HepG2 (cell line): ENCODE measurements at regions not wholly inside any gene's neighbourhood (a gene's known extent, or its start where the extent isn't known, plus 50 kb on each side); places are given as distances from the start of the nearest gene placed in this dataset.

Experiments
- ATRX ChIP-seq: sonication (generic); formaldehyde crosslinking; IDR thresholded peaks from 2 replicates; pipeline ENCODE4 v1.4.0; 2020; ENCODE audit warnings: missing genetic modification reagents, borderline replicate concordance
- BRCA1 ChIP-seq: sonication (generic); formaldehyde crosslinking; IDR thresholded peaks from 2 replicates; pipeline ENCODE4 v1.4.0; 2020; ENCODE audit warnings: missing genetic modification reagents
- ELF4 ChIP-seq: sonication (generic); formaldehyde crosslinking; IDR thresholded peaks from 2 replicates; pipeline ENCODE4 v1.5.0; 2020; ENCODE audit warnings: missing genetic modification reagents, mild to moderate bottlenecking, moderate library complexity, borderline replicate concordance
- ESRRA ChIP-seq: sonication (generic); formaldehyde crosslinking; IDR thresholded peaks from 2 replicates; pipeline ENCODE4 v1.5.1; 2020; ENCODE audit warnings: mild to moderate bottlenecking, low read depth, missing genetic modification reagents
- JARID2 ChIP-seq: sonication (generic); formaldehyde crosslinking; IDR thresholded peaks from 2 replicates; pipeline ENCODE4 v1.8.1; 2023; ENCODE audit warnings: missing genetic modification reagents, inconsistent platforms; ENCODE audit not compliant: insufficient replicate concordance
- KAT2B ChIP-seq: fragments of 150-350 bp; IDR thresholded peaks from 2 replicates; pipeline ENCODE4 v1.6.1; 2014; ENCODE audit warnings: low read depth, low read length, borderline replicate concordance
- RORA ChIP-seq: sonication (generic); formaldehyde crosslinking; IDR thresholded peaks from 2 replicates; pipeline ENCODE4 v1.5.0; 2020; ENCODE audit warnings: mild to moderate bottlenecking, missing genetic modification reagents, moderate library complexity
- RXRB ChIP-seq: IDR thresholded peaks from 2 replicates; pipeline ENCODE4 v1.6.1; 2016; ENCODE audit warnings: borderline replicate concordance, missing genetic modification reagents, missing compliant biosample characterization
- SNAPC2 ChIP-seq: sonication (generic); formaldehyde crosslinking; IDR thresholded peaks from 2 replicates; pipeline ENCODE4 v1.8.1; 2022; ENCODE audit warnings: mild to moderate bottlenecking, missing genetic modification reagents
- SPEN ChIP-seq: sonication (generic); formaldehyde crosslinking; IDR thresholded peaks from 2 replicates; pipeline ENCODE4 v1.5.1; 2020; ENCODE audit warnings: low read depth, mild to moderate bottlenecking, missing genetic modification reagents
- TBX2 ChIP-seq: sonication (generic); formaldehyde crosslinking; IDR thresholded peaks from 2 replicates; pipeline ENCODE4 v1.5.0; 2020; ENCODE audit warnings: missing genetic modification reagents, mild to moderate bottlenecking, borderline replicate concordance
- TOPORS ChIP-seq: sonication (generic); formaldehyde crosslinking; IDR thresholded peaks from 2 replicates; pipeline ENCODE4 v1.8.0; 2023; ENCODE audit warnings: mild to moderate bottlenecking, missing genetic modification reagents
- ZNF326 ChIP-seq: sonication (generic); formaldehyde crosslinking; IDR thresholded peaks from 2 replicates; pipeline ENCODE4 v1.4.0; 2020; ENCODE audit warnings: missing genetic modification reagents, borderline replicate concordance
- ZSCAN31 ChIP-seq: sonication (generic); formaldehyde crosslinking; IDR thresholded peaks from 2 replicates; pipeline ENCODE4 v1.5.0; 2020; ENCODE audit warnings: low read depth, mild to moderate bottlenecking, missing genetic modification reagents
- TF ChIP-seq, protein P1 (sequence below): sonication (generic); formaldehyde crosslinking; IDR thresholded peaks from 2 replicates; pipeline ENCODE4 v1.4.0; 2020; ENCODE audit warnings: missing genetic modification reagents
- TF ChIP-seq, protein P2 (sequence below): sonication (generic); formaldehyde crosslinking; IDR thresholded peaks from 2 replicates; pipeline ENCODE4 v1.5.0; 2020; ENCODE audit warnings: missing genetic modification reagents
- TF ChIP-seq, protein P3 (sequence below), 2 experiments: sonication (generic) in 1 of 2; formaldehyde crosslinking in 1 of 2; IDR thresholded peaks; 2 replicates each; pipeline versions ENCODE4 v1.4.0 to v1.6.1; 2018 to 2020; ENCODE audit warnings: missing genetic modification reagents in 2 of 2, borderline replicate concordance in 1 of 2, low read depth in 1 of 2, mild to moderate bottlenecking in 1 of 2, missing biosample characterization in 1 of 2
- TF ChIP-seq, protein P4 (sequence below): sonication (generic); formaldehyde crosslinking; IDR thresholded peaks from 2 replicates; pipeline ENCODE4 v1.4.0; 2020; ENCODE audit warnings: missing genetic modification reagents, borderline replicate concordance
- TF ChIP-seq, protein P5 (sequence below): sonication (generic); formaldehyde crosslinking; IDR thresholded peaks from 2 replicates; pipeline ENCODE4 v1.5.0; 2020; ENCODE audit warnings: mild to moderate bottlenecking, missing genetic modification reagents, moderate library complexity

DNA sequence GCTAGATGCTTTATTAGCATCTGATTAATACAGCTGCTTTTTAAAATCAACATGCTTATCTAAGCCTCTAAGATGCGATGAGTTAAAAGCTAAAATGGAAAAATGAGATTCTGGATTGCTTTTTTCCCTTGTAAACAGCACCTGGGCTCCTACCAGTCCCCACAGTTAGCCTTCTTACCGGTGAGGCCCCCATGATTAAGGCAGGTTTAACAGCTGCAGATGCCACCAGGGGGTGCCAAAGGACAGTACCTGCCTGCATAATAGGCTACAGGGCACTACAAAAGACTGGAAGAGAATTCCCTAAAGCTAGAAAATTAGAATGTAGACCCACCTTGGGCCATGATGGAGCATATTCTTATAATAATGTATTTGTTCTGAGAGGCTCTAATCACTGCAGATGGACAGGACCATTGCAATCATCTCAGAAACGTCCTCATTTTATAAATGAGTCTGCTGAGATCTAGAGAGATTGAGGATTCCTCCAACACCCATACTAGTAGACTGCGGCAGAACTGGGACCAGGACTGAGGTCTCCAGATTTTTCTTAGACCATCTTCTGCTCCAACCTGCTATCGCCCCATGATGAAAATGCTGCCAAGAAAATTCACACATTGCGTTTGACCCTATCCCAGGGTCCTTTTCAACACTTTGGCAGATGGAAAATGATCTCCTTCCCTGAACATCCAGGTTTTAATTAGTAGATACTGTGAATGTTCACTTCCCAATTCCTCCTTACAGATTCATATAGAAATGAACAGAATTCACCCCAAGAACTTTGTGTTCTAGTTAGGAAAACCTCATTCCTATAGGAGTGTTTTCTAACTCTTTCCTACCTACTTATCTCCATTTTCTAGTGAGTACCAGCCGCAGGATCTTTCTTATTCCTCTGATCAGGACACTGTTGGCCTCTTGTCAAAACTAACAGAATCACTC lies 148.8 kb downstream of the RPS12 start (continued):
- TF ChIP-seq, protein P1, sequence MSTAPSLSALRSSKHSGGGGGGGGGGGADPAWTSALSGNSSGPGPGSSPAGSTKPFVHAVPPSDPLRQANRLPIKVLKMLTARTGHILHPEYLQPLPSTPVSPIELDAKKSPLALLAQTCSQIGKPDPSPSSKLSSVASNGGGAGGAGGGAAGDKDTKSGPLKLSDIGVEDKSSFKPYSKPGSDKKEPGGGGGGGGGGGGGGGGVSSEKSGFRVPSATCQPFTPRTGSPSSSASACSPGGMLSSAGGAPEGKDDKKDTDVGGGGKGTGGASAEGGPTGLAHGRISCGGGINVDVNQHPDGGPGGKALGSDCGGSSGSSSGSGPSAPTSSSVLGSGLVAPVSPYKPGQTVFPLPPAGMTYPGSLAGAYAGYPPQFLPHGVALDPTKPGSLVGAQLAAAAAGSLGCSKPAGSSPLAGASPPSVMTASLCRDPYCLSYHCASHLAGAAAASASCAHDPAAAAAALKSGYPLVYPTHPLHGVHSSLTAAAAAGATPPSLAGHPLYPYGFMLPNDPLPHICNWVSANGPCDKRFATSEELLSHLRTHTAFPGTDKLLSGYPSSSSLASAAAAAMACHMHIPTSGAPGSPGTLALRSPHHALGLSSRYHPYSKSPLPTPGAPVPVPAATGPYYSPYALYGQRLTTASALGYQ (CRISPR knock-in tag): no peak
- TF ChIP-seq KAT2B (no peak), JARID2 (CRISPR knock-in tag) (peak; percentile 64), TBX2 (CRISPR knock-in tag) (no peak), RORA (CRISPR knock-in tag) (no peak), BRCA1 (CRISPR knock-in tag) (no peak), SPEN (CRISPR knock-in tag) (no peak), SNAPC2 (CRISPR knock-in tag) (no peak), TOPORS (CRISPR knock-in tag) (no peak), ZNF326 (no peak), ELF4 (CRISPR knock-in tag) (no peak), ATRX (CRISPR knock-in tag) (no peak), ZSCAN31 (CRISPR knock-in tag) (no peak), ESRRA (no peak), RXRB (CRISPR knock-in tag) (peak; percentile 22; the same call in 1 of the 2 replicates)
- TF ChIP-seq, protein P2, sequence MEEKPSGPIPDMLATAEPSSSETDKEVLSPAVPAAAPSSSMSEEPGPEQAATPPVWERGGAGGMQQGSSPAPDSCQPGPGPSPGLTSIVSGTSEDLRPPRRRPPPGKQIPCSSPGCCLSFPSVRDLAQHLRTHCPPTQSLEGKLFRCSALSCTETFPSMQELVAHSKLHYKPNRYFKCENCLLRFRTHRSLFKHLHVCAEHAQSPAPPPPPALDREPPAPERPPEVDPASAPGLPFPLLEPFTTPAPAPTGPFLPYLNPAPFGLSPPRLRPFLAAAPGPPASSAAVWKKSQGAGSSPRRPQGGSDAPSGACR (CRISPR knock-in tag): no peak
- TF ChIP-seq, protein P3, sequence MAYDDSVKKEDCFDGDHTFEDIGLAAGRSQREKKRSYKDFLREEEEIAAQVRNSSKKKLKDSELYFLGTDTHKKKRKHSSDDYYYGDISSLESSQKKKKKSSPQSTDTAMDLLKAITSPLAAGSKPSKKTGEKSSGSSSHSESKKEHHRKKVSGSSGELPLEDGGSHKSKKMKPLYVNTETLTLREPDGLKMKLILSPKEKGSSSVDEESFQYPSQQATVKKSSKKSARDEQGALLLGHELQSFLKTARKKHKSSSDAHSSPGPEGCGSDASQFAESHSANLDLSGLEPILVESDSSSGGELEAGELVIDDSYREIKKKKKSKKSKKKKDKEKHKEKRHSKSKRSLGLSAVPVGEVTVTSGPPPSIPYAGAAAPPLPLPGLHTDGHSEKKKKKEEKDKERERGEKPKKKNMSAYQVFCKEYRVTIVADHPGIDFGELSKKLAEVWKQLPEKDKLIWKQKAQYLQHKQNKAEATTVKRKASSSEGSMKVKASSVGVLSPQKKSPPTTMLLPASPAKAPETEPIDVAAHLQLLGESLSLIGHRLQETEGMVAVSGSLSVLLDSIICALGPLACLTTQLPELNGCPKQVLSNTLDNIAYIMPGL (CRISPR knock-in tag; IDR thresholded peaks at IDR 0.05; ENCODE audit: borderline replicate concordance in 1 of 2, low read depth in 1 of 2): peak in 1 of 2 experiments; percentile 42; a peak in 1 of 4 replicates
- TF ChIP-seq, protein P4, sequence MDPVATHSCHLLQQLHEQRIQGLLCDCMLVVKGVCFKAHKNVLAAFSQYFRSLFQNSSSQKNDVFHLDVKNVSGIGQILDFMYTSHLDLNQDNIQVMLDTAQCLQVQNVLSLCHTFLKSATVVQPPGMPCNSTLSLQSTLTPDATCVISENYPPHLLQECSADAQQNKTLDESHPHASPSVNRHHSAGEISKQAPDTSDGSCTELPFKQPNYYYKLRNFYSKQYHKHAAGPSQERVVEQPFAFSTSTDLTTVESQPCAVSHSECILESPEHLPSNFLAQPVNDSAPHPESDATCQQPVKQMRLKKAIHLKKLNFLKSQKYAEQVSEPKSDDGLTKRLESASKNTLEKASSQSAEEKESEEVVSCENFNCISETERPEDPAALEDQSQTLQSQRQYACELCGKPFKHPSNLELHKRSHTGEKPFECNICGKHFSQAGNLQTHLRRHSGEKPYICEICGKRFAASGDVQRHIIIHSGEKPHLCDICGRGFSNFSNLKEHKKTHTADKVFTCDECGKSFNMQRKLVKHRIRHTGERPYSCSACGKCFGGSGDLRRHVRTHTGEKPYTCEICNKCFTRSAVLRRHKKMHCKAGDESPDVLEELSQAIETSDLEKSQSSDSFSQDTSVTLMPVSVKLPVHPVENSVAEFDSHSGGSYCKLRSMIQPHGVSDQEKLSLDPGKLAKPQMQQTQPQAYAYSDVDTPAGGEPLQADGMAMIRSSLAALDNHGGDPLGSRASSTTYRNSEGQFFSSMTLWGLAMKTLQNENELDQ (CRISPR knock-in tag): no peak
- TF ChIP-seq, protein P5, sequence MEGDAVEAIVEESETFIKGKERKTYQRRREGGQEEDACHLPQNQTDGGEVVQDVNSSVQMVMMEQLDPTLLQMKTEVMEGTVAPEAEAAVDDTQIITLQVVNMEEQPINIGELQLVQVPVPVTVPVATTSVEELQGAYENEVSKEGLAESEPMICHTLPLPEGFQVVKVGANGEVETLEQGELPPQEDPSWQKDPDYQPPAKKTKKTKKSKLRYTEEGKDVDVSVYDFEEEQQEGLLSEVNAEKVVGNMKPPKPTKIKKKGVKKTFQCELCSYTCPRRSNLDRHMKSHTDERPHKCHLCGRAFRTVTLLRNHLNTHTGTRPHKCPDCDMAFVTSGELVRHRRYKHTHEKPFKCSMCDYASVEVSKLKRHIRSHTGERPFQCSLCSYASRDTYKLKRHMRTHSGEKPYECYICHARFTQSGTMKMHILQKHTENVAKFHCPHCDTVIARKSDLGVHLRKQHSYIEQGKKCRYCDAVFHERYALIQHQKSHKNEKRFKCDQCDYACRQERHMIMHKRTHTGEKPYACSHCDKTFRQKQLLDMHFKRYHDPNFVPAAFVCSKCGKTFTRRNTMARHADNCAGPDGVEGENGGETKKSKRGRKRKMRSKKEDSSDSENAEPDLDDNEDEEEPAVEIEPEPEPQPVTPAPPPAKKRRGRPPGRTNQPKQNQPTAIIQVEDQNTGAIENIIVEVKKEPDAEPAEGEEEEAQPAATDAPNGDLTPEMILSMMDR (CRISPR knock-in tag): peak; percentile 92
